ENCODE measurements at regions not wholly inside any gene's neighbourhood (a gene's known extent, or its start where the extent isn't known, plus 50 kb on each side); places are given as distances from the start of the nearest gene placed in this dataset.
"Not testable (repeated sequence)": the region's sequence is repeated elsewhere in the genome, so short reads cannot be mapped to it uniquely, and the experiment has no call there.

DNA sequence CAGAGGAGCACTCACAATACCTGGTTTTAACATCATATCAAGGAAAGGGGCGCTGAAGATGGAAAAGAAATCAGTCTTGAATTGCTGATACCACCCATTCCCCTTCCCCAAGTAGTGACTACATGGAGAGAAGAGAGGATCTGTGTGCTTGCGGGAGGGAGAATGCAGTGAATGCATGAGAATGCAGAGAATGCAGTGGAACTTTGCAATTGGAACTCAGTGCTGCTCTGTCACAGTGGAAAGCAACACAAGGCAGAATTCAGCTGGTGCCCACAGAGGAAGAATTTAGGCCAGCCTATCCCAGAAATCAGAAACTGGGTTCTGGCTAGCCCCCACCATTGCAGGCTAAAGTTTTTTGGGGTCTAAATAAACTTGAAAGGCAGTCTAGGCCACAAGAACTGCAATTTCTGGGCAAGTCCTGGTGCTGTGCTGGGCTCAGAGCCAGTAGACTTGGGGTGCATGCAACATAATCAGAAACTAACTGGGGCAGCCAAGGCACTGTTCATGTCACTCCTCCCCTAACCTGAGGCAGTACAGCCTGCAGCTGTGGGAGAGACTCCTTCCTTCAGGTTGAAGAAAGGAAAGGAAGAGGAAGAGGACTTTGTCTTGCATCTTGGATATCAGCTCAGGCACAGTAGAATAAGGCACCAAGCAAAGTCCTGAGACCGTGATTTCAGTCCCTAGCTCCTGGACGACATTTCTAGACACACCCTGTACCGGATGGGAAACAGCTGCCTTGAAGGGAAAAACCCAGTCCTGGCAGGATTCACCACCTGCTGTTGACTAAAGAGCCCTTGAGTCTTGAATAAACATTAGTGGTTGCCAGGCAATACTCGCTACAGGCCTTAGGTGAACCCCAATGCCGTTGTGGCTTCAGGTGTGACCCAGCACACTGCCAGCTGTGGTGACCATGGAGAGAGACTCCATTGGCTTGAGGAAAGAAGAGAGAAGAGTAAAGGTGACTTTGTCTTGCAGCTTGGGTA is 329.3 kb downstream of the TBL1XR1 start:
- DNase-seq, result no peak

DNA sequence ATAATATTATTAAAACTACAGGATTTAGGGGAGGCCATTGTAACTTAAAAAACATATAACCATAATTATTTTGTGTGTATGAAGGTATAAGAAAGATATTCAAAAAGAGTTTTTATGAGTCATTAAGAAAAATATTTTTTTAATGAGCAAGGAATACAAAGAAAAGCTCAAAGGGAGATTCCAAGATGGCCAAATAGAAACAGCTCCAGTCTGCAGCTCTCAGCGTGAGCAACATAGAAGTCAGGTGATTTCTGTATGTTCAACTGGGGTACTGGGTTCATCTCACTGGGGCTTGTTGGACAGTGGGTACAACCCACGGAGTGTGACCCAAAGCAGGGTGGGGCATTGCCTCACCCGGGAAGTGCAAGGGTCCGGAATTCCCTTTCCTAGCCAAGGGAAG is 336.1 kb downstream of the TBL1XR1 start:
- no peak for DNase-seq

DNA sequence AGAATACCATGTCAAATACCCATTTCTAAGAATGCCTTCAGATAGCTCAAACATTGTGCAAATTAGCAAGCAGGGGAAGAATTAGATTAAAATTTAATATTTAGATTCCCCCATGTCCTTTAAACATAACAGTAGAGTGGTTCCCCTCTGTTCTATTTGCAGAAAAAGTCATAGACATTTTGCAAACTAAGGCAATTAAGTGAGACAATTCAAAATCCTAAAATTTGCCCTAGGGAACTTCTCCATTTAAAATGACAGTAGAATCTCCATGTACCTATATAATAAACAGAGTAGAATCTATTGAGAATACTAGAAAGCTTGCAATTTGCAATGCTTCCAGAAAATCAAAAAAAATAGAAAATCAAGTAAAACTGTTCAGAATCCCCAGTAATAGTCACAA is 340.6 kb downstream of the TBL1XR1 start:
- no peak for DNase-seq

DNA sequence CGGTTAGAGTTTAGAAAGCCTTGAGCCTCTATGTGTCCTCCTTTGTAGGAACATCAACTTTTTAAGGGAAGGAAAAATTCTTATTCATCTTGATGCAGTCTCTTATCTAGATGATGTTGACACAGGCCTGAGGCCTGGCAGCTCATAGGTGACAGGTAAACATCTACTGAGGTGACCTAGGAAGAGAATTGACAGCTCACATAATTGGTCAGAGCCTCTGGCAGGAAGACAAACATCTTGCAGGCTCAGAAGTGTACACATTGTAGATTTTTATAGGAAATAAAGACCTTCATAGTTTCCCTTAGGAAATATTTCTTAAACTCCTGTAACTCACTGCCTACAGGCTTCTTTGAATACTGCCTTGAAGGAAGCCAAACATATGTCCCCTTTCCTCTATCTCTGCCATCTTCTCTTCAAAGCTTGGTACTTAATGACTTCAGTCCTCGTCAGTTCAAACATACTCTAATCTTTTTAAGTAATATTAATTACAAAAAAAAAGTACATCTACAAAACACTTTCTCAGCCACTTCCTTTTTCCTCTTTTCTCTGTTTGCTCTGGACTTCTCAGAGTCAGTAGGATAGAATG is 341.3 kb downstream of the TBL1XR1 start:
- no peak for DNase-seq

DNA sequence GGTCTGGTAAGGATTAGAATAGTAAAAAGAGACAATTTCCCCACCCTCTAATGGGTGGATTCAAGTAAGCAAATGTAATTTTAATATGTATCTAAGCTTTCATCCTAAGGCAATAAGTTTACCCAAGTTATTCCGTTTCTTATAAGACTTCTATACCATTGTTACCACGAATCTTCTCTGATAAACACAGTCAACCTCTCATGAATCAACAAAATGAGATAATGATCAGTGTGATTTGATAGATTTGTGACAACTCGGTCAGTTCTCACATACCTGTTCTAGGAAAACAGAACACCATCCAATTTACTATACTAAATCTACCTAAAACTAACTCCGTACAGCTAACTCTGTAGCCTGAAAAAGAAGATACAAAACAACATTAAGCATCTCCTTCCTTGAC is 342.1 kb downstream of the TBL1XR1 start:
- DNase-seq, result no peak

DNA sequence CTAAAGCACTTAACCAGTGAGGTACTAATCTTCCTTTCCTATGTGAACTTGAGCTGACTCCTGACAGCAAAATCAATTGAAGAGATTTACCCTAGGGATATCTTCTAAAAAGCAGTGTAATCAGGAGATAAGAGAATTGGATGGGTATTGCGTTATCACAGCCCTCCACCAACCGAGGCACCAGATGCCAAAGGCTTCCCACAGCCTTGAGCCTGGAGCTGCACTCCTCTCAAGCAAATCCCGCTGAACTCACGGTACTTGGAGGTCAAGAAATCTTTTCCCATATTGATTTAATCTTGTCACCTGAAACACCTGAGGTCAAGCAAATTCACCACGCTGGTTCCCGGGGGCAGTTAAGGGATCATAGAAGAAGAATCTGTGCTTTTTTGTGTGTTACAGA is 346.8 kb downstream of the TBL1XR1 start:
- DNase-seq, result no peak

DNA sequence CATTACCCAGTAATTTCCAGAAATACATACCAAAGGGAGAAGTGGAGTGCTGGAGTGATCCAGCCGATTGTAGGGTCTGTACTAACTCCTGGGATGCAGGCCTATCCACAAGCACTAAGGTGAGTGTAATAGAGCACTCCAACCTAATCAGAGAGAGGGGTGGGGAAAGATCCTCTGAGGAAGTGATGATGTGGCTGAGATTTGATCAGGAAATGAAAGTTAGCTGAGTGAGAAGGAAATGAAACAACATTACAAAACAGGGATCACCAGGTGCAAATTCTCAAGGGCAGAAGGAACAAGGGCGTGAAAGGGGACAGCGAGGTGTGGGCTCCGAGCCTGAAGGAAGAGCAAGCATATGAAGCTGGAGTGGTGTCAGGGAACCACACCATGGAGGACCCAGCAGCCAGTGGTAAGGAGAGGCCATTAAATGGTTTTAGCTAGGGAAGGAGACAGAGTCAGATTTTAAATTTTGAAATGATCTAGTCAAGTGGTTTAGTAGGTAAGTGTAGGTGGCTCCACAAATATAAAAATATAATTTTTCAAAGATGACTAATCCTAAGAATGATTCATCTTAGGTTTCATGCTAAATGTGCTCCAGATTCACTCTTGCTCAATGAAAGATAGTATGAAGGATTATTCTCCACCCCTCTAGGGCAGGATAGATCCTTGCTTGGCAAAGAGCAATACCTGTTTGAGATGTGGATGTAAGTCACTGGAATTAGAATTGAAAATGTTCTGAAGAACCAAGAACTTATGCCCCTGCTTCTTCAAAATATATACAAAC is 348.7 kb downstream of the TBL1XR1 start:
- DNase-seq, result no peak

DNA sequence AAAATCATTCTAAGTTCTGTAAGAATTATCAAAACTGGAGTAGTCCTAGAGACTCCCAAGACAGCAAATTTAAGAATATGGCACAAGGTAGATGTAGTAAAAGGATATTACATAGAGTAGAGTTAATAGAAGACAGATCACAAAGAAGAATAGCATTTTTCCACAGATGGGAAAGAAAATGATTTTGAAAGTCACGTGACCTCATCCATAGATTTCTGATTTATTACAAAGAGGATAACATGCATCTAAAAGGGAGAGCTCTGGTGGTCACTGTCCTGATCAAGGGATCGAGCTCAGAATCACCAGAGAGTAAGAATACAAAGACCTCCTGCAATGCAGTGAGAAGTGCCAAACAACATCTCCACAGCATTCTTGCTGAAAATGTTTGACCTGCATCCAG is 354.4 kb downstream of the TBL1XR1 start:
- no peak for DNase-seq

DNA sequence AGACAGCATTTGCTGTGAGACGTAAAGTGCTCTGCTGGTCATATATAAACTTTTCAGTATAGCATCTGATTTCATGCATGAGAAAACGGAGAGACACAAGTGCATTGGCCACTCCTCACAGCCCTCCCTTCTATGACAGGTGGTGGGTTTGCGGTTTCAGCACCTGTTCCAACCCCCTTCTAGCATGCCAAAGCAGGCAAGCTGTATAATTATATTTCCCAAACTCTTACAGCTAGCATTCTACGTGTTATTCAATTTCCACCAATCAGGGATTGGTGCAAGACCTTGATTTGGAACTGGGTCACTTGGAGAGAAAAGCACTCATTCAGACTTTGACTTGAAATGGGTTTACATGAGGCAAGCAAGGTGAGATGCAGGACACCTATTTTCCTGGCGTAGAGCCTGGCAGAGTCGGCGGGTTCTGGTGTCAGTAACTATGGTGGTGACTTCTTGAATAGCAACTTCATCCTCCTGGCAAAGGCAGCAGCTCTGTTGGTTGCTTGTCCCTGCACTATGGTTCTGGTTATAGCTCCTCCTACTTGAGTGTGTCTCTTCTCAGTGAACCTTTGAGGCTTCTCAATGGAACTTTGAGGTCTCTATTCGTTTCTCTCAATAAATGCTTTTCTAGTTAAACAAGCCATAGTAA is 356.5 kb downstream of the TBL1XR1 start:
- no peak for DNase-seq

DNA sequence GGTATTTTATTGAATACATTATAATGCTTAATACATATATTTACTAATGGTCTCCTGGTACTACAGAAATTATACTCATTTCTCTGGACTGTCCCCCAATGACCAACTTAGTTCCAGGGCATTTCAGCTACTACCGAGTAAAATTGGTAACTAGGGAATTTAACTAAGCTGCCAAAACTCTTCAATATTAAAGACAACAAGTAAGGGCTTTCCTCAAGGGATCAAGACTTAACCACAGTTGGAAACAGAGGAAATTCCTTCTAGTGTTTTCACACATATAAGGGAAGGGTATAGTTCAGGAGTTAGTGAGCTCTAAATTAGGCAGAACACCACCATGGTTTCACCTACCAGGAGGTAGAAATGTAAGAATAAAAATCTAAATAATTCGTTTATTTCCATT is 357.4 kb downstream of the TBL1XR1 start:
- DNase-seq, result no peak

DNA sequence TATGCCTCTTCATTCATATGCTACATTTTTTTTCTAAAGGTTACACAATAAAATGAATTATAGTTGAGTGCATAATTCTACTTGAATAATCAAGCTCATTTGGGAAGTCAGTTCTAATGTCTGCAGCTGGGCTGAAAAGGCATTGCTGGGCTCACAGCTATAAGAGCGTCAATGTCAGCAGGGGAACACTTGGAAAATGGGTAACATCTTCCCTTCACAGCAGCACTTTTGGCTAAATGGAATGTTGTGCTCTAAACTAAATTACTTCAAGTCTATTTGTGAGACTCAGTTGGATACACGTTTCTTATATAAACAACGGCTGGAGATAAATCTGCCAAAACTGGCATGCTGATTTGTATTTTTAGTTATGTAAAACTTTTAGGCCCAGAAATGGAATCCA is 357.8 kb downstream of the TBL1XR1 start:
- DNase-seq, result no peak

DNA sequence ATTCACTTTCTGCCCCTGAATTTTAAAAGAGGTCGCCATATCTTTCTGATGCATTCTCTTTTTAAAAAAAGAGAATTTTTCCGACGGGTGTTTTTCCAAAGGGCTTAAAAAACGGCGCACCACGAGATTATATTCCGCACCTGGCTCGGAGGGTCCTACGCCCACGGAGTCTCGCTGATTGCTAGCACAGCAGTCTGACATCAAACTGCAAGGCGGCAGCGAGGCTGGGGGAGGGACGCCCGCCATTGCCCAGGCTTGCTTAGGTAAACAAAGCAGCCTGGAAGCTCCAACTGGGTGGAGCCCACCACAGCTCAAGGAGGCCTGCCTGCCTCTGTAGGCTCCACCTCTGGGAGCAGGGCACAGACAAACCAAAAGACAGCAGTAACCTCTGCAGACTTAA is 370.0 kb downstream of the TBL1XR1 start:
- not testable (repeated sequence) for DNase-seq

DNA sequence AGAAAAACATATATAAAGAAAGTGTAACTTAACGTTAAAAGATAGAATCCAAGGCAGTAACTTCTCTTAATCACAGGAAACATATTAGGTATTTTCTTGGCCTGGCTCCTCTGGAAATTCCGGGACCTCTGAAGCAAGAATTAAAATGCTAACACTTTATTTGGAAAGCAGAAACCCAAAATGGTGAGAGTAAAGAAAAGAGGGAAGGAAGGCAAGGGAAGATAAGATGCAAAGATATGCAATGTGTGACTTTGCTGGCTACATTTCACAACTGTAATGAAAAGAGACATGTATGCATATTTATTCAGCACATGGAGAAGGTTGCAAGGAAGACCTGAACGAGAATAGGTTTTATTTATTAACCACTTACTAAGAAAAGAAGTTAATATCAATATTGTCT is 372.5 kb downstream of the TBL1XR1 start:
- DNase-seq, result no peak

DNA sequence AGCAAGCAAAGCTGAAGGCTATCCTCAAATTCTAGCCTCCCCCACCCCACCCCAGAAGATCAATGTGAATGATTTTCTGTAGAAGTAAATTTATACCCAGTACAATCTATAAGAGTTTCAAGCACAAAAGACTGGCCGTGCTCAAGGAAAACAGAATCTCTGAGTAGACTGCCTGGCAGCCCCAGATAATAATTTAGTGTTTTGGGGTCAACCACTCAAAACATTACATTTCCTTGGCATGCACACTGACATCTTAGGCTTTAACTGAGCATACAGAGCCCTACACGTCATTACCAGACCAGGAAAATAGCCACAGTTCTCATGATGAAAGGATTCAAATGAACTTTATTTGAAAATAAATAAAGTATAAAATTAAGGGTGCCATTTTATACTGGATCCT is 376.5 kb downstream of the TBL1XR1 start:
- no peak for DNase-seq

DNA sequence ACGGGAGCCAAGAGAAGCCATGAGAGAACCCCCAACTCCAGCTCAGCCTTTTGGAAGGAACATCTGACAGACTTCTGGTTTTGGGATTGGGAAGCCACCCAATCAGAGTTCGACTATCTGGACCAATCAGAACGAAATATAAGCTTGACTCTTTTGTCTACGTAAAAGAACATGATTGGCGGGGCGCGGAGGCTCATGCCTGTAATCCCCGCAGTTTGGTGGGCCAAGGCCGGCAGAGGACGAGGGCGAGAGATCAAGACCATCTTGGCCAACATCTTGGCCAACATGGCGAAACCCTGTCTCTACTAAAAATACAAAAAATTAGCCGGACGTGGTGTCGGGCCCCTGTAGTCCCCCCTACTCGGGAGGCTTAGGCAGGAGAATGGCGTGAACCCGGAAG is 380.3 kb downstream of the TBL1XR1 start:
- DNase-seq, result no peak

DNA sequence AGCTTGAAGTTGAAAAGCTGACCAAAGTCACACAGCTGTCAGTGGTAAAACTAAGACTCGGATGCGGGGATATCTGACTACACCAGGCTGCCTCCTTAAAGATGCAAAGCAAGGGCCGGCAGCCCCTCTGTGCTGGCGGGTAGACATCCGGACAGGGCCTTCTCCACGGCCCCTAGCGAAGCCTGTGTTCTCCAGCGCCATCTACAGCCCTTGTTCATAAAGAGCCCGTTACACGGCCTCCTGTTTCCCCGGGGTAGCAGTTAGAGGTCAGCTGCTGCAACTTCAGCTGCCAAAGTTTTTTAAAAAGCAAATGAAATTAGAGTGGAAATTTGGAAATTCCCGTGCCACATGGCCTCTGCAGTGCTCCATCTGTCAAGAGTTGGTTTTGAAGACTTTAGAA is 383.0 kb downstream of the TBL1XR1 start:
- DNase-seq, result no peak

DNA sequence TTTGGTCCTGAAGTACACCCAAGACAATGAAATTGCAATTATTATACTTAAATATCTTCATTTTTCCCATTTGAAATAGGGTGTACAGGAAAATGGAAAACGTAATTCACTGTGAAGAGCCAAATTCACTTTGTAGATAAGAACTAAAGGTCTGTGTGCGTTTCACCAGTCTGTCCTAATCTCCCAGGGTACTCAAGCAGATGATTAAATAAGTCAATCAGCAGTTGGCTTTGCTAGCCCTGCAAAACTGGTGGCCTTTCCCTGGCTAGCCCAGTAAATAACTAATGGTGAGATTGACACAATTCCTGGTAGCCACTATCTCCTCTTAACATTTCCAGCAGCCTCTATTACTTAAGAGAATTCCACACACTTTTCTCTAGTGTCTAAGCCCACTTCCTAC is 389.3 kb downstream of the TBL1XR1 start:
- no peak for DNase-seq

DNA sequence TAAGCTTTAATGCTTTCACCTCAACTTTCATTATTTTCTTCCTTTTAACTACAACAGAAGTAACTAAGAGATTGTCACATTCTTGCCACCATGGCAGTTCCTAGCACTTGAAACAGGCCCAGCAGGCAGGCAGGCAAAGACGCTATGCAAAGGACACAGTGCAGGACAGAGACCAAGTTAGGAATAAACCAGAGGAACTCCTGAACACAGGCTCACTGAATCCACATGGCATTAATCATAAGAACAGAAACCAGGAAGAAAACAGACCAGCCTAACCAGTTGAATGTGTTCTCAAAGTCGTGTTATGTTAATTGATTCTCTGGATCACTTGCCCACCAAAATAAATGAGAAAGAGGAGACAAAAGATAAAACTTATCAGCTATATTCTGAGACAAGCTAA is 397.6 kb downstream of the TBL1XR1 start:
- no peak for DNase-seq

DNA sequence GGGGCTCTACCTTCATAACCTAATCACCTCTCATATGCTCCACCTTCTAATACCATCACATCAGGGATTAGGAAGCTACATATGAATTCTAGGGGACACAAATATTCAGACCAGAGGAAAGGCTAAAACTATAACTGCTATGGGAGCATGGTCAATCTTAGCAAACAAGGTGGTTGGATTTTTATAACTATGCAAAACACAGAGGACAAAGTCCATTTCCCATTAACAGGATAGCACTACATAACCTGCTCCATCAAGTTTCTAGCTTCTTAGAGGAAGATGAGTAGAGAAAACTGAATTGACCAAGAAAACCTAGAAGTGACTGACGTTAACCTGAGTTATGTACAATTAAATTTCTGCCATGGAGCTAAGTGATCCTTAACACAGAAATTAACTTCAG is 398.6 kb downstream of the TBL1XR1 start:
- DNase-seq, result no peak

DNA sequence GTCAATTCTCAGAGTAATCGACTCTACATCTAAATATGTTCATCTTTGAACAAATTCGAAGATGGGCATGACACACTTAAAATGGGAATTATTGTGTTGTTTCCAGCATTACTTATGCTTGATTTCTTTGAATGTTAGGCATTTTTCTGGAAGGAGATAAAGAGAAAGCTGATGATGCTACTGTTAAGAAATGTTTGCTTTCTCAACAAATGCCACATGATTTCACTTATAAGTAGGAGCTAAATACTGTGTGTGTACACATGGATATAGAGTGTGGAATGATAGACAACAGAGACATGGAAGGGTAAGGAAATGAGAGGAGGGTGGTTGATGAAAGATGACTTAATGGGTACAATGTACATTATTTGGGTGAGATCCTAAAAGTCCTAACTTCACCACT is 400.9 kb downstream of the TBL1XR1 start:
- DNase-seq, result no peak

DNA sequence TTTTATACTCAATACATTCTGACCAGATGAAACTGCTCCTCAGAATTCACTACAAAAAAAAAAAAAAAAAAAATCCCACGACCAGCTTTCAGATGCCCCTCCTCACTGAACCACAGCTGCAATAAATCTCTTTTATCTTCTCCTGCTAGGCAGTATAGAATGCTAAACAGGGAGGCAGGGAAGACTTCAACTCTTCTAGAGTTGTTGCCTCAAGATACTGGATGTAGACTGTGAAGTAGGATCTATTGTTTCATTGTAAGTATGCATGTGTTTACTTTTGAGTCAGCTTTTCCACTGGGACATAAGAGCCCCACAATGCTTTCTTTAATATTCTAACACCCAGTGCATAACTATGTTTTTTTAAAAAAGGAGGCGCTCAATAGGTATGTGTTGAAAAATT is 401.4 kb downstream of the TBL1XR1 start:
- DNase-seq, result no peak

DNA sequence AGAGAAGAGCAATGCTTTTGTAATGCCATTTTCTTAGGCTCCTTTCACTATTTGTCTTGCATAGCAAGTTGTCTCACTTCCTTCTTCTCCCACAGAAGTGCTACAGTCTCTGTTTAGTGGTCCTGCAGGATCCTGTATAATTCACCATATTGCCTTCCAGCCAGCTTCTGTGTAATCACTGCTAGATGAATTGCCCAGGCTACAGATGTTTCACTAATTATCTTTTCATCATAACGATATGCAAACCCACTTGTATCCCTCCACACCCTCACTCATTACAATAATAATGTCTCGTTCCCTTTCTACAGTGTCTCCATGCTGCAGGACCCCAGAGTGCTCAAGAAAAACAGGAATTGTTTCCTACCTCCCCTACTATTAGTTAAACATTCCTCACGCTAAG is 402.9 kb downstream of the TBL1XR1 start:
- no peak for DNase-seq

DNA sequence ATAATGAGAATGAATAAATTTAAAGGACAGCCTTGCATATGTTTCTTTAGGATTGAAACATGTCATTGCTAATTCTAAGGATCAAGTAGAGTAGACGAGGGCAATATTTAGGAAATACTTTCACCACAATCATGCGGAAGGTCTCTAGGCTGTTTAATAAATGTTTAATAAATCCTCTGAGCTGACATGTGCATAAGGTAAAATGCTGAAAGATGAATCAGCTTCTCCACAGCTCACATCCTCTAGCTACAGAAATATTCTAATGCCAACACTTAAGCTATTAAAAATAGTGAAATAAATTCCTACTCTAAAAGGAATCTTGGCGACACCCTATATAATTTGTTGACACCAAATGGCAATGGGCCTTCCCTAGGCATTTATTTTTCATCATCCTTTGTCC is 407.3 kb downstream of the TBL1XR1 start:
- DNase-seq, result no peak
